ENCODE measurements at regions not wholly inside any gene's neighbourhood (a gene's known extent, or its start where the extent isn't known, plus 50 kb on each side); places are given as distances from the start of the nearest gene placed in this dataset. TPM values are rescaled to one million over a fixed set of nuclear protein-coding genes. Genes with fewer than 3 reads are reported as not detected.

DNA sequence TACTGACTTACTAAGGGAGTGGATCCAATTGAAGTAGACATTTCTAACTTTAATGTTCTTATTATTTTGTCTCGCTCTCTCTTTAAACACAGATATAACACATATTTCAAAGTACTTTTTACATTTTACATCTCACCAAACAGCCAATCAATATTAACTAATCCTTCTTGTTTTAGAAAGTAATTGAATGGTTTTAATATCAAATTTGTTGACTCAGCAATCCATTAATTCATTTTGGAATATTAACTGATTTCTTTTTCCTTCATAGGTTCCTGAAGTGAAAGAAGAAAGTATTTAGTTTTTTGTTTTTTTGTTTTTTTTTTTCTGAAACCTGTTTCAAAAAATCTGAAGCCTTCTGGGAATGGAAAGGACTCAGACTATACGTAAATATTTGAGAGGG lies 62.3 kb upstream of the DPYD start:
- no peak for DNase-seq
- Histone ChIP-seq H3K4me3 (ENCODE audit: low read length in 3 of 3) (no peak overlapping the region), H3K4me1 (ENCODE audit: control insufficient read depth in 2 of 3, insufficient read depth in 2 of 3, low read depth in 1 of 3, low read length in 3 of 3) (no peaks in the 10 kb centered on the region), H3K9me3 (ENCODE audit: control insufficient read depth in 2 of 3, insufficient read depth in 1 of 3, low read length in 3 of 3) (no peaks in the 10 kb centered on the region), H3K36me3 (ENCODE audit: control insufficient read depth in 2 of 3, insufficient read depth in 3 of 3, low read length in 3 of 3) (no peaks in the 10 kb centered on the region), H3K27me3 (ENCODE audit: control insufficient read depth, insufficient read depth, low read length) (no peaks in the 10 kb centered on the region), H3K27ac (ENCODE audit: low read depth in 2 of 2, low read length in 2 of 2) (no peak overlapping the region), H3K9ac (ENCODE audit: low read length in 3 of 3) (no peak overlapping the region)
- FAIRE-seq: no peak
- TF ChIP-seq, protein P1, sequence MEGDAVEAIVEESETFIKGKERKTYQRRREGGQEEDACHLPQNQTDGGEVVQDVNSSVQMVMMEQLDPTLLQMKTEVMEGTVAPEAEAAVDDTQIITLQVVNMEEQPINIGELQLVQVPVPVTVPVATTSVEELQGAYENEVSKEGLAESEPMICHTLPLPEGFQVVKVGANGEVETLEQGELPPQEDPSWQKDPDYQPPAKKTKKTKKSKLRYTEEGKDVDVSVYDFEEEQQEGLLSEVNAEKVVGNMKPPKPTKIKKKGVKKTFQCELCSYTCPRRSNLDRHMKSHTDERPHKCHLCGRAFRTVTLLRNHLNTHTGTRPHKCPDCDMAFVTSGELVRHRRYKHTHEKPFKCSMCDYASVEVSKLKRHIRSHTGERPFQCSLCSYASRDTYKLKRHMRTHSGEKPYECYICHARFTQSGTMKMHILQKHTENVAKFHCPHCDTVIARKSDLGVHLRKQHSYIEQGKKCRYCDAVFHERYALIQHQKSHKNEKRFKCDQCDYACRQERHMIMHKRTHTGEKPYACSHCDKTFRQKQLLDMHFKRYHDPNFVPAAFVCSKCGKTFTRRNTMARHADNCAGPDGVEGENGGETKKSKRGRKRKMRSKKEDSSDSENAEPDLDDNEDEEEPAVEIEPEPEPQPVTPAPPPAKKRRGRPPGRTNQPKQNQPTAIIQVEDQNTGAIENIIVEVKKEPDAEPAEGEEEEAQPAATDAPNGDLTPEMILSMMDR (IDR thresholded peaks at IDR 0.05; ENCODE audit: borderline replicate concordance, extremely low read depth, insufficient read depth): no peak
- intact Hi-C loops (cut with DNase I): no loop called here

DNA sequence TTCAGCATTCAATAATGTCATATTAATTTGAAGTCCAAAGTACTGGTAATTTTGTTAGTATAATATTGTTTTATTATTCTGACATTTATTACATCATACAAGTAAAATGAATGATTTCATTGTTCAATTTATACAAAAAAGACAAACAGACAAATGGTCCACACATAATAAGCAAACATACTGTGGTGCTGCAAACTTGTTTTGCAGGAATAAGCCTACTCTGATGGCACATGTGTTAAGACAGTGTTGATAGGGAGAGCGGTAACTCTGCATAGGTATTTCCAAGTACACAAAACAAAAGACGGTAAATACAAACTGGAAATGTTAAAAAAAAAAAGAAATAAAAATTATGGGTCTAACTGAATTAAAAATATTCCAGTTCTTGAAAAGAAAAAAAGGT lies 59.7 kb upstream of the DPYD start:
- FAIRE-seq (peak; percentile 45), DNase-seq (no peak)
- Histone ChIP-seq H3K36me3 (ENCODE audit: control insufficient read depth in 2 of 3, insufficient read depth in 3 of 3, low read length in 3 of 3) (no peaks in the 10 kb centered on the region), H3K9ac (ENCODE audit: low read length in 3 of 3) (no peak overlapping the region), H3K27ac (ENCODE audit: low read depth in 2 of 2, low read length in 2 of 2) (no peak overlapping the region), H3K27me3 (ENCODE audit: control insufficient read depth, insufficient read depth, low read length) (no peaks in the 10 kb centered on the region), H3K9me3 (ENCODE audit: control insufficient read depth in 2 of 3, insufficient read depth in 1 of 3, low read length in 3 of 3) (no peaks in the 10 kb centered on the region), H3K4me3 (ENCODE audit: low read length in 3 of 3) (no peak overlapping the region), H3K4me1 (ENCODE audit: control insufficient read depth in 2 of 3, insufficient read depth in 2 of 3, low read depth in 1 of 3, low read length in 3 of 3) (no peaks in the 10 kb centered on the region)
- TF ChIP-seq, protein P1 (IDR thresholded peaks at IDR 0.05; ENCODE audit: borderline replicate concordance, extremely low read depth, insufficient read depth): no peak
- intact Hi-C loops (cut with DNase I): no loop called here

DNA sequence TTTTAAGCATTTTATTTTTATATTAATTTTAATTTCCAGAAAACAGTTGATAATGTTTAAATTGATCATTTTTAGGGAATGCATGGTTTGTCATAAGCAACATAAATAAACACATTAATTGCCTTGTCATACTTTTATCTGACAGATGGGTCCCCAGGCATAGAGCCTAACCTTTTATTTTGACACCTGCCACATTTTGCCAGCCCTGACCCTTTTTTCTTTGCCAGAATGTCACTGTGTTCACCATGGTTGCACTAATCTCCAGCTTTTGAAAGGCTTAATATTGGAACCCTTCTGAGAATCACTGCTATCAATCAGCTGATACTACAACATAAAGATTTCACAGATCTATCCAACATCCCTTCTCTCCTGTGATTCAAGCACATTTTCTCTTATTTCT lies 56.0 kb upstream of the DPYD start:
- intact Hi-C loops (cut with DNase I): no loop called here
- FAIRE-seq (no peak), DNase-seq (no peak)
- no peak overlapping the region for H3K9ac ChIP-seq (ENCODE audit: low read length in 3 of 3)
- no peaks in the 10 kb centered on the region for H3K27me3 ChIP-seq (ENCODE audit: control insufficient read depth, insufficient read depth, low read length)
- TF ChIP-seq, protein P1 (IDR thresholded peaks at IDR 0.05; ENCODE audit: borderline replicate concordance, extremely low read depth, insufficient read depth): no peak
- no peak overlapping the region for H3K4me3 ChIP-seq (ENCODE audit: low read length in 3 of 3)
- no peak overlapping the region for H3K27ac ChIP-seq (ENCODE audit: low read depth in 2 of 2, low read length in 2 of 2)
- no peaks in the 10 kb centered on the region for H3K4me1 ChIP-seq (ENCODE audit: control insufficient read depth in 2 of 3, insufficient read depth in 2 of 3, low read depth in 1 of 3, low read length in 3 of 3)
- no peaks in the 10 kb centered on the region for H3K9me3 ChIP-seq (ENCODE audit: control insufficient read depth in 2 of 3, insufficient read depth in 1 of 3, low read length in 3 of 3)
- H3K36me3 ChIP-seq (ENCODE audit: control insufficient read depth in 2 of 3, insufficient read depth in 3 of 3, low read length in 3 of 3): no peaks in the 10 kb centered on the region

Small RNA genes in the stretch of these regions (microRNA-seq; reads per million reads assigned to microRNA genes)
- gene MIR2682: not detected

Measured in kidney (tissue), 13 donors.